MG63 (cell line): ENCODE measurements at regions not wholly inside any gene's neighbourhood (a gene's known extent, or its start where the extent isn't known, plus 50 kb on each side); places are given as distances from the start of the nearest gene placed in this dataset.
A peak's percentile ranks its signal among the peaks of the same experiment; 100 is the strongest.

ENCODE experiments used
- DNase-seq: peaks from one replicate; pipeline ENCODE4 v3.0.0-alpha.2; 2020
- H3K27me3 ChIP-seq: fragments of 250-450 bp; sonication (Bioruptor Pico); 2 replicates; pipeline ENCODE4 v1.5.1; 2020; ENCODE audit warnings: mild to moderate bottlenecking, moderate library complexity
- H3K36me3 ChIP-seq: fragments of 250-450 bp; sonication (Bioruptor Pico); 2 replicates; pipeline ENCODE4 v1.5.1; 2020; ENCODE audit warnings: mild to moderate bottlenecking, moderate library complexity
- H3K4me3 ChIP-seq: fragments of 250-450 bp; sonication (Bioruptor Pico); 2 replicates; pipeline ENCODE4 v1.5.1; 2020; ENCODE audit warnings: mild to moderate bottlenecking, moderate library complexity
- H3K9me3 ChIP-seq: fragments of 250-450 bp; sonication (Bioruptor Pico); 2 replicates; pipeline ENCODE4 v1.5.1; 2020; ENCODE audit warnings: mild to moderate bottlenecking, moderate library complexity

GRCh38 chr13:22030321-22030720 is 359.4 kb downstream of the FGF9 start:
- H3K27me3 ChIP-seq = no peaks in the 10 kb centered on the region

GRCh38 chr13:22031702-22032286 is 360.9 kb downstream of the FGF9 start:
- no peaks in the 10 kb centered on the region for H3K27me3 ChIP-seq
- H3K36me3 ChIP-seq = no peaks in the 10 kb centered on the region
- no peaks in the 10 kb centered on the region for H3K9me3 ChIP-seq
- no peak overlapping the region for H3K4me3 ChIP-seq
- DNase-seq = peak; percentile 27

More at GRCh38 chr13:22030321-22030720, 359.4 kb downstream of the FGF9 start:
- Histone ChIP-seq H3K36me3 (no peaks in the 10 kb centered on the region), H3K4me3 (no peak overlapping the region), H3K9me3 (no peaks in the 10 kb centered on the region)
- no peak for DNase-seq

- Histone ChIP-seq H3K9me3 (no peaks in the 10 kb centered on the region), H3K36me3 (no peaks in the 10 kb centered on the region), H3K27me3 (no peaks in the 10 kb centered on the region), H3K4me3 (no peak overlapping the region)
- DNase-seq = no peak
These were observed 362.0 kb downstream of the FGF9 start for GRCh38 chr13:22032905-22033304.

GRCh38 chr13:22039961-22040360 is 369.1 kb downstream of the FGF9 start:
- Histone ChIP-seq H3K27me3 (no peaks in the 10 kb centered on the region), H3K4me3 (no peak overlapping the region), H3K36me3 (no peaks in the 10 kb centered on the region), H3K9me3 (peaks cover 6% of the 10 kb centered on the region)
- no peak for DNase-seq

- Histone ChIP-seq H3K36me3 (no peaks in the 10 kb centered on the region), H3K27me3 (no peaks in the 10 kb centered on the region), H3K9me3 (peaks cover 6% of the 10 kb centered on the region), H3K4me3 (no peak overlapping the region)
- no peak for DNase-seq
These were observed 370.0 kb downstream of the FGF9 start for GRCh38 chr13:22040810-22041364.

GRCh38 chr13:22041741-22042140 is 370.9 kb downstream of the FGF9 start:
- no peak overlapping the region for H3K4me3 ChIP-seq
- DNase-seq = no peak
- H3K27me3 ChIP-seq = no peaks in the 10 kb centered on the region
- H3K9me3 ChIP-seq = peaks cover 6% of the 10 kb centered on the region
- H3K36me3 ChIP-seq = no peaks in the 10 kb centered on the region

GRCh38 chr13:22047082-22047784 is 376.4 kb downstream of the FGF9 start:
- H3K4me3 ChIP-seq = no peak overlapping the region
- peak; percentile 47 for DNase-seq
- no peaks in the 10 kb centered on the region for H3K36me3 ChIP-seq
- H3K9me3 ChIP-seq = peaks cover 5% of the 10 kb centered on the region
- H3K27me3 ChIP-seq = no peaks in the 10 kb centered on the region

GRCh38 chr13:22047785-22048104 is 376.9 kb downstream of the FGF9 start:
- no peaks in the 10 kb centered on the region for H3K9me3 ChIP-seq
- H3K4me3 ChIP-seq = no peak overlapping the region
- H3K27me3 ChIP-seq = no peaks in the 10 kb centered on the region
- no peak for DNase-seq
- H3K36me3 ChIP-seq = no peaks in the 10 kb centered on the region

- DNase-seq = no peak
These were observed 378.5 kb downstream of the FGF9 start for GRCh38 chr13:22049384-22049783.

GRCh38 chr13:22050951-22051563 is 380.2 kb downstream of the FGF9 start:
- DNase-seq = no peak

More at GRCh38 chr13:22049384-22049783, 378.5 kb downstream of the FGF9 start:
- H3K27me3 ChIP-seq = no peaks in the 10 kb centered on the region
- H3K4me3 ChIP-seq = no peak overlapping the region
- H3K9me3 ChIP-seq = no peaks in the 10 kb centered on the region
- H3K36me3 ChIP-seq = no peaks in the 10 kb centered on the region

GRCh38 chr13:22053053-22053452 is 382.2 kb downstream of the FGF9 start:
- no peaks in the 10 kb centered on the region for H3K9me3 ChIP-seq
- no peaks in the 10 kb centered on the region for H3K36me3 ChIP-seq
- no peak for DNase-seq
- no peak overlapping the region for H3K4me3 ChIP-seq
- no peaks in the 10 kb centered on the region for H3K27me3 ChIP-seq

More at GRCh38 chr13:22050951-22051563, 380.2 kb downstream of the FGF9 start:
- H3K27me3 ChIP-seq = no peaks in the 10 kb centered on the region
- no peaks in the 10 kb centered on the region for H3K9me3 ChIP-seq
- H3K36me3 ChIP-seq = no peaks in the 10 kb centered on the region
- H3K4me3 ChIP-seq = no peak overlapping the region

GRCh38 chr13:22055259-22055658 is 384.4 kb downstream of the FGF9 start:
- H3K36me3 ChIP-seq = no peaks in the 10 kb centered on the region
- no peak overlapping the region for H3K4me3 ChIP-seq
- H3K9me3 ChIP-seq = no peaks in the 10 kb centered on the region
- no peak for DNase-seq
- H3K27me3 ChIP-seq = no peaks in the 10 kb centered on the region

- H3K27me3 ChIP-seq = no peaks in the 10 kb centered on the region
- DNase-seq = no peak
- H3K36me3 ChIP-seq = no peaks in the 10 kb centered on the region
- H3K9me3 ChIP-seq = no peaks in the 10 kb centered on the region
- no peak overlapping the region for H3K4me3 ChIP-seq
These were observed 389.3 kb downstream of the FGF9 start for GRCh38 chr13:22060187-22060586.

- no peak for DNase-seq
- H3K36me3 ChIP-seq = no peaks in the 10 kb centered on the region
- H3K27me3 ChIP-seq = no peaks in the 10 kb centered on the region
- no peaks in the 10 kb centered on the region for H3K9me3 ChIP-seq
- no peak overlapping the region for H3K4me3 ChIP-seq
These were observed 390.5 kb downstream of the FGF9 start for GRCh38 chr13:22061371-22061805.

- H3K36me3 ChIP-seq = no peaks in the 10 kb centered on the region
- DNase-seq = no peak
- H3K27me3 ChIP-seq = no peaks in the 10 kb centered on the region
- no peak overlapping the region for H3K4me3 ChIP-seq
- H3K9me3 ChIP-seq = no peaks in the 10 kb centered on the region
These were observed 391.0 kb downstream of the FGF9 start for GRCh38 chr13:22061806-22062391.

- no peaks in the 10 kb centered on the region for H3K36me3 ChIP-seq
- H3K4me3 ChIP-seq = no peak overlapping the region
- DNase-seq = peak; percentile 20
- H3K27me3 ChIP-seq = no peaks in the 10 kb centered on the region
- H3K9me3 ChIP-seq = no peaks in the 10 kb centered on the region
These were observed 391.8 kb downstream of the FGF9 start for GRCh38 chr13:22062478-22063205.
